Stimulated activated CD8-positive, alpha-beta memory T cell treated with anti-CD3 and anti-CD28 coated beads, Interleukin-7, amount 100 ng/mL, for 48 hours (primary cell): ENCODE measurements at regions not wholly inside any gene's neighbourhood (a gene's known extent, or its start where the extent isn't known, plus 50 kb on each side); places are given as distances from the start of the nearest gene placed in this dataset.

Source experiments
- DNase-seq, 2 donors: peaks; one replicate each; pipeline ENCODE4 v3.0.0-alpha.2; 2020; ENCODE audit warnings: low read depth in 1 of 2; ENCODE audit errors: extremely low read depth in 1 of 2

DNA sequence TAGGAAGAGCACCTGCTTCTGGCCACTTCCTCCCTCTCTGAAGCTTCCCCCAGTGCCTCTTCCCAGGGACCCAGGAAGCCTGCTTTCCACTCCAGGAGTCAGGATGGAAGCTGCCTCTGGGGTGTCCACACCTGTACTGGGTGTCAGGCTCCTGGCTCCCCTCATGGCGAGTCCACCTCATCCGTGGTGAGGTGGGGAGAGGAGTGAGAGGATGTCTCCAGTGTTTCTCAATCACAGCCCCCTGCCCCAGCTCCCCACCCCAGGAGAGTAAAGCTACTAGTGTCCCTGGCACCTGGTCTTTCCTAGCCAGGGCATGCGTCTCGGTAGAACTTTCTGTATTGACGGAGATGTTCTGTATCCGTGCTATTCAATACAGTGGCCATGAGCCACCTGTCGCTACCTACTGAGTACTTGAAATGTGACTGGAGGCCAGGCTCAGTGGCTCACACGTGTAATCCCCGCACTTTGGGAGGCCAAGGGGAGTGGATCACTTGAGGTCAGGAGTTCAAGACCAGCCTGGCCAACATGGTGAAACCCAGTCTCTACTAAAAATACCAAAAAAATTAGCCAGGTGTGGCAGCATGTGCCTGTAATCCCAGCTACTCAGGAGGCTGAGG, 171.2 kb upstream of the HAAO start:
- no peak for DNase-seq

- DNase-seq: no peak
Observed at GRCh38 chr2:42962508-42962953, 170.1 kb upstream of the HAAO start.

GRCh38 chr2:42961961-42962360, 169.6 kb upstream of the HAAO start:
- DNase-seq: no peak

DNA sequence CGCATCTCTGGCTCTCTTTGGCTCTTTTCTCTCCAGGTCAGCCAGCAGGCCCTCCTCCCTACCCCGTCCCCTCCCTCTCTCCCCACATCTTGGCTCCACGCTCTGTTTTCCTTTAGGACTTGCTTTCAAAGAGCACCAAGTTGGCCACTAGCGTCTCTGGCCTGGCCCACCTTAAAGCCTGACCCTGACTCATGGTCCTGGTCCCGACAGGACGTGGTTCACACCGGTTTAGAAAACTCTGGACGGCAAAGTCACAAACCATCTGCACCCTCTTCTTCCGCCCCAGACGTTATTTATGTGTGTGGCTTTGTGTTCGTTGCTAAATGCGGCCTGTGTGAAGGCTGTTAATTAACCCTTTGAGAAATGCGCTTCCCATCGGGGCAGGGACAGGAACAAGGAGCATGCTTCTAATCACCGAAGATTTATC, 169.0 kb upstream of the HAAO start:
- no peak for DNase-seq

GRCh38 chr2:42960842-42961180, 168.4 kb upstream of the HAAO start:
- DNase-seq: no peak

DNA sequence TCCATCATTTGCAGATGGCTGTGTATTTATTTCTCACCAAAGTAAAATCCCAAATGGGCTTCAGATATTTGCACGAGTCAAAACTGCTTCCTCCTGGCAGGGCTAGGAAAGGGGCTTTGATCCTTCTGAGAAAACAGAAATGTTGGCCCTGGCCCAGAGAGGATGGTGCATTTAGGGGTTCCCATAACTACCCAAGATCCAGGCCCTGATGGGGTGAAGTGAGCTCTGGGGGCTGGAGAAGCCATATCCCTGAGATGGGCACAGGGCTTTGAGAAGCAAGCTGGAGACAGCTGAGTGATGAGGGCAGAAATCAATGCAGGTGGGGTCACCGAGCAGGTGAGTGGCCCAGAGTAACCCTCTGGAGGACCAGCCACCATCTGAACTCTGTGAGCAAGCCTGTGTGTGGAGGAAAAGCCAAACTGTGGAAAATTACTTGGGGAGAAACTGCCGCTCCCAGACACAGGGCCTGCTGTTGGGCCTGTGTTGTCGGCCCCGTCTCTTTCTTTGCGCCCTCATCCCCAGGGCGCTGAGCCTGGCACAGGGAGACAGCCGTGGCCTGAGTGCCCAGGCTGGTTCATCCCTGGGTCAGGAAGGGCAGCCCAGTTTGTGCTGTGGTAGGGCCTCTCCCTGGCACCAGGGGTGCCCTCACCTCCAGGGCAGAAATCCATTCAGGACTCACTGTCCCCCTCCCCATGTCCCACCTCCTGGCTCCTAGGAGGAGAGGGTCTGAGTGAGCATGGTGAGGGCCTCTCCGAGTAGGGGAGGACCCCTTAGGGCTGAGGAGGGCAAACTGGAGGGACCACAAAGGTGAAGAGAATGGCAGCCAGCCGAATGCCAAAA, 167.8 kb upstream of the HAAO start:
- DNase-seq: no peak

GRCh38 chr2:42959234-42960001, 167.0 kb upstream of the HAAO start:
- no peak for DNase-seq

GRCh38 chr2:42958741-42959233, 166.4 kb upstream of the HAAO start:
- DNase-seq: no peak

- no peak for DNase-seq
Observed at GRCh38 chr2:42957861-42958301, 165.5 kb upstream of the HAAO start.

- DNase-seq: no peak
Observed at GRCh38 chr2:42957109-42957860, 164.9 kb upstream of the HAAO start.

DNA sequence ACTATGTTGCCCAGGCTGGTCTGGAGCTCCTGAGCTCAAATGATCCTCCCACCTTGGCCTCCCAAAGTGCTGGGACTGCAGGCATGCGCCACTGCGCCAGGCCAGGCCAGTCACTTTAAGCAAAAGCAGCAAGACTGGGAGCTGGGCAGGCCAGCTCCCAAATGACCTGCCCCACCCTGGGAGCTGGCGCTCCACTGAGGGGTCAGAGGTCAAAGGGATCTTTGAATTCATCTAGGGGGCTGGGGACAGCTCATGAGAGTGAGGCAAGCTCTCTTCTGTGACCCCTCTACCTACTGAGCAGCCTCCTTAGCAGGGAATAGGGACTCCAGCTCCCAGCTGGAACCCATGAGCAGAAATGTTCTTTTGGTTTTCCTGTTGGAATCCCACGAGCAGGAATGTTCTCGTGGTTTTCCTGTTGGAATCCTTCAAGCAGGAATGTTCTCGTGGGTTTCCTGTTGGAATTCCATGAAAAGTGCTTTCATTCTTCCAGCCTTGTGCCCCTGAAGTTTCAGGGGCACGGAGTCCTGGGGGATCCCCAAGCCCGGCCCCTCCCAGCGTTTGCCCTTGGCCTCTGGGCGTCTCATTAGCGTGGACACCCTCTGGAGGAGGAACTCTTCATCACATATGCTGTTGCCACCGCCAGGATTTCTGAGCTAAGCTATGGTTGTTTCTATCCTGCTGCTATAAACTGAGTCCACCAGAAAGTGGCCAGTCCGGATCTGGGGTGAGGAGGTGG, 162.0 kb upstream of the HAAO start:
- DNase-seq: no peak

DNA sequence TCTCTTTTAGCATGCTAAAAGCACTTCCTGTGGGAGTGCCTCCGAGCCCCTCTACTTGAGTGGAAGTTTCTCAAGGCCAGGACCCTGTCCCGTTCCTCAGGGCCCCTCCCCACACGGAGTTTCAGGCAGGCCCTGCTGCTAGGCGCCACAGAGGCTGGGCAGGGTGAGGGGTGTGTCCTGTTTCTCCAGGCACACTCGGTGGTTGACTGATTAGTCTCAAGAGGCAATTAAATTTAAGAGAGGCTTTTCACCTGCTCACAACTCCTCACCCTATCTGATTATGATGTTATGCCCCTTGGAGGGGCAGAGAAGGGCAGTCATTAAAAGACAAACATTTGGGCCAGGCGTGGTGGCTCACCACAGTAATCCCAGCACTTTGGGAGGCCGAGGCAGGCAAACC, 160.8 kb upstream of the HAAO start:
- no peak for DNase-seq

DNA sequence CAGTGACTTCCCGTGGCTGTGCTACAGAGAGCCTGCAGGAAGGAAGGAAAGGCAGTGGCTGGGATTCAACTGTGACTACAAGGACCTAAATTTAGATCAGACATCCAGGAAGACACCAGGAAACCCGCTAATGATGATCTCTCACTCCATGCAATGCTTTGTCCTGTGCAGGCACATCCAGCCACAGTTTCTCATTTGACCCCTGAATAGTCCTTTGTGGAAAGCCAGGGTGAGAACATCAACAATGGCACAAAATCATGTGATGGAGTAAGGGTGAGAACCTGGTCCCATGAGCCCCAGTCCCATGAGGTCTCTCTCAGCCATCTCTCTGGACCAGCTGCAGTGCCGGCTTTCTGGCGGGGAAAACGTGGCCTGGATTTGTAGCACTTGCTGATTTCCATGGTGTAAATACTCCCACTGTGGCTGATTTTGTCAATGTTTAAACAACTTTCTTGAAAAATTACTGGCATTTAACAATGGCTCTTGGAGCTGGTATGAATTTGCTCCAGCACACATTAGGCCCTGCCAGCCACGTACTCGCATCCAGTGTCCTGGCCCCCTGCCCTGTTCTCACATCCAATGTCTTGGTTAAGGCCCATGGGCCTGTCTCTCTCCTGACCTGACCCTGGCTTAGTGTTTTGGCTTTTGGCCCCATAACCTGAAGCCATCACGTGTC, 159.0 kb upstream of the HAAO start:
- DNase-seq: no peak

GRCh38 chr2:42949125-42949524, 156.7 kb upstream of the HAAO start:
- DNase-seq: no peak

DNA sequence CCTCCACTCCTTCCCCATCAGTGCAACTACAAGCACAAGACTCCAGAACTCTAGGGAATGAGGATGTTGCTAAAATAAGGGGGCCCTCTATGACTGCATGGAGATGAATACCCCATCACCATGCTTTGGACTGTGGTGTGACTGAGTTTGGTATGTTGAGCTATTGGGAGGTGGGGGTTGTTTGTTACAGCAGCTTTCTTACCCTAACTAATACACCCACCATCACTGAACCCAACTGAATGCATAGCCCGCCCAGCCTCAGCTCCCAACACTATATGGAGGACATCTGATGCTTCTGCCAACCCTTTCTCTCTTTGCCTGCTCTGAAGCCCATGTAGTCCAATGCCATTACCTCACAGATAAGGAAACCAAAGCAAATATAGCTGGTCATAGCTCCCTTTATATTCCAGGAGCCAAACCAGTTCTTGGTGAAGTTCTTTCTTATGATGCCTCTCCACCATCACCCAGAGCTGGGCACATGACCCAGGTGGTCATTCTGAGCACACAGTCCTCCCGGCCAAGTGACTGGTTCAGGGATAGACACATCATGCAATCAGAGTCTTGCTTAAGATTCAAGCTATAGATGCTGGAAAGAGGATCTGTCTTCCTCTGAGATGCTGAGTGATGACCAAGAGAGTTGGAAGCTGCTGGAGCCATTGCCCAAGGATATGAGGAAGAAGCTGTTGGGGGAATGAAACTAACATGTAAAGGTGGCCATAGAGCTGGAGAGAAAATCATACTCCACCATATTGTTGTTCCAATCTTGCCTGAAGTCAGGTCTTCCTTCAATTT, 155.6 kb upstream of the HAAO start:
- no peak for DNase-seq

DNA sequence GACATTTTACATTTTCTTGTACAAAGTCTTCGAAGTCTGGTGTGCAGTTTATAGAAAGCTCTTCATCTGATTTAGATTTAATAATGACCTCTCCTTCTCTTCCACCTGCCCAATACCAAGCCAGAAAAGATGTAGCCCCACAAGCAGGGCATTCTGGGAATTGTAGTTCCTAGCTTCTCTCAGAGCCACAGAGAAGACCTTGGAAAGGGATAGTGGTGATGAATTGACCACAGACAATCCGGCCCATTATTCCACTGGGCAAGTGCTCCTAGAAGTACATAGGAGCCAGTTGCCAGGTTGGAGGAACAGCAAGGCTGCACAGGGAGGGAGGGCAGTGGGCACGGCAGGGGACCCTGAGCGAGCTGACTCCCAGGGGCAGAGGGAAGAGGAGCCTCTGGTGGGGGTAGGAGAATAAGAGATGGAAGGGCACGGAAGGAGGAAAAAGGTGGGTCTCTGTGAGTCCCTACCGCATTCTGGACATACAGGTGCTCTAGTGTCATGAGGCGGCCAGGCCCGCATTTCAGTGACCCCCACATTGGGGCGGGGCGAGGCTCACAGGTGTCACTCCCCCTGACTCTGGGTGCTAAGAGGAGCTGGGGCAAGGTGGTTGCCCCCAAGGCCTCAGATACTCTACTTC, 152.5 kb upstream of the HAAO start:
- DNase-seq: no peak

DNA sequence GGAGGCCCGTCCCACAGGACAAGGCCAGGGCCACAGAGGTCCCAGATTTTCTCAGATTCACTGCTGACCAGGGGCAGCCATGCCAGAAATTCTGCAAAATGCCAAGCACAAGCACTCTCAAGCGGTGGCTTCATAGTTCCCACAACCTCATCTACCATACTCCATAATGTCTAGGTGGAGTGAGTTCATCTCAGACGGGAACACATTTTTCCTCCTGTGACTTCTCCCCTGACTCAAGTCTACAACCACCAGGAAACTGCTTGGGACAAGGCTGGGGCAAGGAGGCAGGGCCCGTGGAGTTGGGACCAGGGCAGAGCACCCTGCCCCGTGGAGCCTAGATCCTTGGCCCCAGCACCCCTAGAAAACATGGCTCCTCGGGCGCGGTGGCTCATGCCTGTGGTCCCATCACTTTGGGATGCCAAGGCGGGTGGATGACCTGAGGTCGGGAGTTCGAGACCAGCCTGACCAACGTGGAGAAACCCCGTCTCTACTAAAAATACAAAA, 150.7 kb upstream of the HAAO start:
- no peak for DNase-seq
